ENCODE measurements at regions not wholly inside any gene's neighbourhood (a gene's known extent, or its start where the extent isn't known, plus 50 kb on each side); places are given as distances from the start of the nearest gene placed in this dataset.
"Not testable (repeated sequence)": the region's sequence is repeated elsewhere in the genome, so short reads cannot be mapped to it uniquely, and the experiment has no call there.

GRCh38 chr5:154702477-154702876 is 52.7 kb upstream of the LARP1 start:
- DNase-seq = no peak

- not testable (repeated sequence) for DNase-seq
These were observed 53.5 kb upstream of the LARP1 start for GRCh38 chr5:154701725-154702124.

GRCh38 chr5:154701181-154701580 is 54.0 kb upstream of the LARP1 start:
- no peak for DNase-seq

- not testable (repeated sequence) for DNase-seq
These were observed 54.8 kb upstream of the LARP1 start for GRCh38 chr5:154700289-154700928.

- DNase-seq = no peak
These were observed 56.4 kb upstream of the LARP1 start for GRCh38 chr5:154698763-154699162.

- no peak for DNase-seq
These were observed 57.8 kb upstream of the LARP1 start for GRCh38 chr5:154697371-154697770.

GRCh38 chr5:154696891-154697290 is 58.3 kb upstream of the LARP1 start:
- no peak for DNase-seq

GRCh38 chr5:154694159-154694558 is 61.0 kb upstream of the LARP1 start:
- no peak for DNase-seq

GRCh38 chr5:154690488-154690887 is 64.7 kb upstream of the LARP1 start:
- no peak for DNase-seq

- no peak for DNase-seq
These were observed 68.7 kb upstream of the LARP1 start for GRCh38 chr5:154686490-154686889.

GRCh38 chr5:154683101-154683880 is 71.9 kb upstream of the LARP1 start:
- DNase-seq = no peak

GRCh38 chr5:154679501-154679900 is 75.7 kb upstream of the LARP1 start:
- no peak for DNase-seq

GRCh38 chr5:154677921-154678320 is 77.3 kb upstream of the LARP1 start:
- DNase-seq = peak; percentile 28

GRCh38 chr5:154676508-154676907 is 78.7 kb upstream of the LARP1 start:
- no peak for DNase-seq

GRCh38 chr5:154674029-154674428 is 81.1 kb upstream of the LARP1 start:
- no peak for DNase-seq

- no peak for DNase-seq
These were observed 81.7 kb upstream of the LARP1 start for GRCh38 chr5:154673506-154673905.

- DNase-seq = not testable (repeated sequence)
These were observed 85.3 kb upstream of the LARP1 start for GRCh38 chr5:154669913-154670312.

- DNase-seq = no peak
These were observed 85.8 kb upstream of the LARP1 start for GRCh38 chr5:154669402-154669801.

- no peak for DNase-seq
These were observed 90.3 kb upstream of the LARP1 start for GRCh38 chr5:154664869-154665268.

- DNase-seq = no peak
These were observed 91.8 kb upstream of the LARP1 start for GRCh38 chr5:154663424-154663823.

- peak; percentile 74 for DNase-seq
These were observed 100.4 kb upstream of the LARP1 start for GRCh38 chr5:154654486-154655371.

GRCh38 chr5:154653764-154654485 is 101.3 kb upstream of the LARP1 start:
- DNase-seq = peak; percentile 100

GRCh38 chr5:154653418-154653763 is 101.8 kb upstream of the LARP1 start:
- DNase-seq = peak; percentile 67
